ENCODE measurements at regions not wholly inside any gene's neighbourhood (a gene's known extent, or its start where the extent isn't known, plus 50 kb on each side); places are given as distances from the start of the nearest gene placed in this dataset.
A peak's percentile ranks its signal among the peaks of the same experiment; 100 is the strongest.
"Not testable (repeated sequence)": the region's sequence is repeated elsewhere in the genome, so short reads cannot be mapped to it uniquely, and the experiment has no call there.

DNA sequence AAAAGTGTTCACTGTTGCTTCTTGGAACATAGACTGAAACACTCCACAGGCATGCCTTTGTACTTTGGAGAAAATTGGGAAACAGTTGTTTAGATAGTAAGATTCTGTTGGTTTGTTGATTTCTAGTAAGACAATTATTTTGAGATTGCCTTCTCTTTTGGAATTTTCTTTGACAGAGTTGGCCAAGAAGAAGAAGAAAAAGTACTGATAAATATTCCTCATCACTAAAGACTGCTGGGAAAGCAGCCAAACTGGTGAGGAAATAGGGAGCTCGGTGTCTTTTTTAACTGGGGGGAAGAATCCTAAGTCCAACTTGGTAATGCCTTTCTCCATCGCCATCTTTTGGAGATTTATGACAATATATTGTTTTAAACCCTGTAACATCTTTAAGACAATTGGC lies 370.7 kb downstream of the GPAT3 start:
- H3K4me1 Mint-ChIP-seq (ENCODE audit: insufficient read depth, unreplicated experiment) = peaks cover 5% of the 10 kb centered on the region
- no peak overlapping the region for H3K4me3 Mint-ChIP-seq (ENCODE audit: unreplicated experiment)
- DNase-seq (ENCODE audit: unreplicated experiment) = peak; percentile 44
- no peaks in the 10 kb centered on the region for H3K9me3 Mint-ChIP-seq (ENCODE audit: unreplicated experiment)
- intact Hi-C loops (cut with micrococcal nuclease) = no loop called here
- TF ChIP-seq CTCF (IDR thresholded peaks at IDR 0.05; ENCODE audit: unreplicated experiment) = no peak
- H3K36me3 Mint-ChIP-seq (ENCODE audit: insufficient read depth, unreplicated experiment) = no peaks in the 10 kb centered on the region
- peaks cover 25% of the 10 kb centered on the region for H3K27me3 Mint-ChIP-seq (ENCODE audit: insufficient read depth, unreplicated experiment)
- ChIA-PET POLR2A (no interaction called here), CTCF (no interaction called here)
- BruUV-seq (replicated peaks) = no TSS peak
- no peak overlapping the region for H3K27ac Mint-ChIP-seq (ENCODE audit: low read depth, unreplicated experiment)

GRCh38 chr4:83905952-83906351 lies 370.0 kb downstream of the GPAT3 start:
- no peaks in the 10 kb centered on the region for H3K36me3 Mint-ChIP-seq (ENCODE audit: insufficient read depth, unreplicated experiment)
- peaks cover 20% of the 10 kb centered on the region for H3K27me3 Mint-ChIP-seq (ENCODE audit: insufficient read depth, unreplicated experiment)
- POLR2A ChIA-PET = no interaction called here
- CTCF ChIA-PET = no interaction called here
- BruUV-seq (replicated peaks) = no TSS peak
- no peak overlapping the region for H3K27ac Mint-ChIP-seq (ENCODE audit: low read depth, unreplicated experiment)
- H3K9me3 Mint-ChIP-seq (ENCODE audit: unreplicated experiment) = no peaks in the 10 kb centered on the region
- no peak for TF ChIP-seq CTCF (IDR thresholded peaks at IDR 0.05; ENCODE audit: unreplicated experiment)
- H3K4me1 Mint-ChIP-seq (ENCODE audit: insufficient read depth, unreplicated experiment) = peaks cover 5% of the 10 kb centered on the region
- intact Hi-C loops (cut with micrococcal nuclease) = no loop called here
- no peak overlapping the region for H3K4me3 Mint-ChIP-seq (ENCODE audit: unreplicated experiment)
- no peak for DNase-seq (ENCODE audit: unreplicated experiment)

GRCh38 chr4:83903740-83904139 lies 367.8 kb downstream of the GPAT3 start:
- intact Hi-C loops (cut with micrococcal nuclease); H3K9me3 Mint-ChIP-seq (ENCODE audit: unreplicated experiment): not testable (repeated sequence)

DNA sequence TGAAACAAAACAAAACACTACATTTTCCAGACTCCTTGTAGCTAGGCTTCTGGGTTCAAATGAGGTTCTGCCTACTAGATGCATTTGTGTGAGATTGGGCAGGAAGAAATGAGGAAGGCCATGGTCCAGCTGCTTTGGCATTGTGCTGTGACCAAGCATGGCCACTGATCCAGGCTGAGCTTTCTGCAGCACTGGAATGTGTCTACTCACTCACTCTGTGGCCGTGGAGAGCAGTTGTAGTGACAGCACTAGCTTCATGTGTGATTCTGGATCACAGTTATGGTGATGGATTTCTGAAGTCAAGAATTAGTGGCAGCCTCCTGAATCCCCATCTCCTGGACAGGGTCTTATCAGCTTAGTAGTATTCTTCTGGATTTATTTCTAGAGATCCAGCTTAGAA lies 358.9 kb downstream of the GPAT3 start:
- Mint-ChIP-seq H3K27me3 (ENCODE audit: insufficient read depth, unreplicated experiment) (no peaks in the 10 kb centered on the region), H3K4me3 (ENCODE audit: unreplicated experiment) (no peak overlapping the region), H3K36me3 (ENCODE audit: insufficient read depth, unreplicated experiment) (no peaks in the 10 kb centered on the region), H3K4me1 (ENCODE audit: insufficient read depth, unreplicated experiment) (peaks cover 12% of the 10 kb centered on the region), H3K27ac (ENCODE audit: low read depth, unreplicated experiment) (no peak overlapping the region), H3K9me3 (ENCODE audit: unreplicated experiment) (peaks cover 7% of the 10 kb centered on the region)
- no peak for TF ChIP-seq CTCF (IDR thresholded peaks at IDR 0.05; ENCODE audit: unreplicated experiment)
- intact Hi-C loops (cut with micrococcal nuclease) = no loop called here
- ChIA-PET CTCF (interaction anchor here (1.3 kb wide), 1 partner anchor 9 kb away, joined by 3 read pairs; no protein-coding TSS in a partner anchor), POLR2A (no interaction called here)
- DNase-seq (ENCODE audit: unreplicated experiment) = no peak
- no TSS peak for BruUV-seq (replicated peaks)

More at GRCh38 chr4:83903740-83904139, 367.8 kb downstream of the GPAT3 start:
- DNase-seq (ENCODE audit: unreplicated experiment); H3K4me1 Mint-ChIP-seq (ENCODE audit: insufficient read depth, unreplicated experiment); POLR2A ChIA-PET; H3K27me3 Mint-ChIP-seq (ENCODE audit: insufficient read depth, unreplicated experiment); CTCF ChIA-PET; H3K27ac Mint-ChIP-seq (ENCODE audit: low read depth, unreplicated experiment); H3K4me3 Mint-ChIP-seq (ENCODE audit: unreplicated experiment); BruUV-seq (replicated peaks); H3K36me3 Mint-ChIP-seq (ENCODE audit: insufficient read depth, unreplicated experiment): not testable (repeated sequence)

GRCh38 chr4:83890816-83891215 lies 354.9 kb downstream of the GPAT3 start:
- intact Hi-C loops (cut with micrococcal nuclease) = no loop called here
- Mint-ChIP-seq H3K36me3 (ENCODE audit: insufficient read depth, unreplicated experiment) (no peaks in the 10 kb centered on the region), H3K27me3 (ENCODE audit: insufficient read depth, unreplicated experiment) (no peaks in the 10 kb centered on the region), H3K27ac (ENCODE audit: low read depth, unreplicated experiment) (peak overlapping the region; percentile 22), H3K4me3 (ENCODE audit: unreplicated experiment) (no peak overlapping the region), H3K9me3 (ENCODE audit: unreplicated experiment) (no peaks in the 10 kb centered on the region), H3K4me1 (ENCODE audit: insufficient read depth, unreplicated experiment) (peaks cover 12% of the 10 kb centered on the region)
- TF ChIP-seq CTCF (IDR thresholded peaks at IDR 0.05; ENCODE audit: unreplicated experiment) = no peak
- no peak for DNase-seq (ENCODE audit: unreplicated experiment)
- BruUV-seq (replicated peaks) = no TSS peak
- CTCF ChIA-PET = interaction anchor here (1.0 kb wide), 1 partner anchor 20 kb away, joined by 3 read pairs; no protein-coding TSS in a partner anchor
- POLR2A ChIA-PET = interaction anchor here (0.7 to 1.2 kb wide), 2 partner anchors 15 to 21 kb away, joined by 3 read pairs; no protein-coding TSS in a partner anchor

Data from MCF 10A (cell line).